ENCODE measurements at regions not wholly inside any gene's neighbourhood (a gene's known extent, or its start where the extent isn't known, plus 50 kb on each side); places are given as distances from the start of the nearest gene placed in this dataset.
"Not testable (repeated sequence)": the region's sequence is repeated elsewhere in the genome, so short reads cannot be mapped to it uniquely, and the experiment has no call there.

DNA sequence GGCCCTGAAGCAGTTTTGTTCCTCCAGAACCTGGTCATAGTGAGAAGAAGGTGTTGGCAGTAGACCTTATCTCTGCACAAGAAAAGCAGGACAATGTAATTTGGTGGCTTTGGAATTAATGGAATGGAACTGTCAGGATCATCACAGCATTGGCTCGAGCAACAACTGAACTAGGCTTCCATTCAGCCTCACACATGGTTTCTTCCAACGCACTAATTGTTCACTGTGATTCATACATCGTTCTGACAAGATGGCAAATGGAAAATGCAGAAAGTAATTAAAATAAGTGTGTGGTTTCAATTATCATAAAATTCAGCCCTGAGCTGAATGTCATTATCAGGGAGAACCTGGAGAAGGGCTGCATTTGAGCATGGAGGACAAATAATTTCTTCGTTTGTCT lies 80.6 kb downstream of the MFSD1 start:
- DNase-seq (ENCODE audit: low read depth), result no peak

DNA sequence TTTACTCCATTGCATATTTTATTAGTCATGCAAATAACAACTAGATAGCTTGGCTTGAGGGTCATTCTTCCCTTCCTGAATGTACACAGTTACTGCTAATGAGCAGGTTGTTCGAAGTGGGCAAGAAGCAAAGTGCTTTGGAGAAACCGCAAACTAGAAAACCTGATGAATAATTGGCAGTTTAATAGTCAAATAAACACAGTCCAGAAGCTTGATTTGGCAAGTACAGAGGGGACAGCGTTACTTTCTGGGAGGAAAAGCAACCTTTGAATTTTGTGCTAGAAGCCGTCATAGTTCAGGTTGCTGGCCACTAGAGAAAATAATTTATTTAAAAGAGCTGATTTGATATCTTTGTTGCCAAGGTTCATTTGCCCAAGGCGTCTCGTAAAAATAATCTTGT lies 94.9 kb downstream of the MFSD1 start:
- DNase-seq (ENCODE audit: low read depth), result no peak

DNA sequence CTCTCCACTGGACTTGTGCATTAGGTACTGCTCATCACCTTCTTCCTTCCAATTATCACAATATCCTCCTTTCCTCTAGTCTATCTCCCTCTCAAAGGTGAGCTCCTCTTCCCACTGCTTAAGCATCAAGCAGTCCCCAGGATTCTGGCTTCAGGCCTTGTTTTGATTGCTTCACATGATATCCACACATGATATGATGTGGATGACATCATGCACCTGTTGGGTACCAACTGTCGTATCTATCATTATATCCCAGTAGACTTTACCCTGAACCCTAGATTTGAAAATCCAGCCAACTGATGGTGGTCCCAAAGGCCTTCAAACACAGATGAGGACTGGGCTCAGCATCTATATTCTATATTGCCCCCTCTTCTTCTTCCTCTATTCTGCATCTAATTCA lies 104.9 kb downstream of the MFSD1 start:
- no peak for DNase-seq (ENCODE audit: low read depth)

DNA sequence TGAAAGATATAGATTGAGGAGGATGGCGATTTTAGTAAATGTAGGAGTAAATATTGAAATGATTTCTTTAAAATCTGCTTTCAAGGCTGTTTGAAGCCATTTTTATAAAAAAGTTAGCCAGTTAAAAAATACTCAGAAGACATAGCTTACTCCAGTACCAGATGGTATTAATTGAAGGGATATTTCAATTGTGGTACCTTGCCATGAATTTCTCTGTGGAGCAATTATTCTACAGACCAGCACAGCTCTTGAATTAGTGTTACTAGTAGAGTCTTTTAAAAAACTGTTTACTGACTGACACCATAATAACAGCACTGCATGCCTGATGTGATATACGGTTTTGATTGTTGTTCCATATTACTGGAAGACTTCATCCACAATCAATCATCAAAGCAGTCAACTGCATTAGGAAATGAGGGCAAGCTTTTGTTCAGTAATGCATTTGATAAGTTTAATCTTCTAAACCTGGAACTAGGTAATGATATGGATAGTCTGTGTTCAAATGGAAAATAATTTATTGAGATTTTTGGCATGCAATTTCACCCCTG lies 106.4 kb downstream of the MFSD1 start:
- no peak for DNase-seq (ENCODE audit: low read depth)

DNA sequence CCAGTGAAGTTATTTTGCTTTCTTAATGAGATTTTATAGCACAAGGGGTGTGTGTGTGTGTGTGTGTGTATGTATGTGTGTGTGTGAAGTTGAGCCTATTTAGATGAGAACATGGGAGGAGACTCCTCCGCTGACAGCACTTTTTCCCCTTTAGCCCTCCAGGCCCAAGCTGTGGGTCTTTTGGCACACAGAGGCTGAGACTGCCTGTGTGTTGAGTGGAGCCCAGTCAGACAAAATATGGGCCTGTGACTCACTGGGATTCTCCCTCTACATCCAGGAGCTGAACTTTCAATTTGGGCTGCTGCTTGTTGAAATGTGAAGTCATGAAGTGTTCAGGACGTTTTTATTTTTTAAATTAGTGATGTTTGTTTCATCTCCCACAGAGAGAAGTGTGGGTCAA lies 108.0 kb downstream of the MFSD1 start:
- DNase-seq (ENCODE audit: low read depth), result peak; percentile 20

DNA sequence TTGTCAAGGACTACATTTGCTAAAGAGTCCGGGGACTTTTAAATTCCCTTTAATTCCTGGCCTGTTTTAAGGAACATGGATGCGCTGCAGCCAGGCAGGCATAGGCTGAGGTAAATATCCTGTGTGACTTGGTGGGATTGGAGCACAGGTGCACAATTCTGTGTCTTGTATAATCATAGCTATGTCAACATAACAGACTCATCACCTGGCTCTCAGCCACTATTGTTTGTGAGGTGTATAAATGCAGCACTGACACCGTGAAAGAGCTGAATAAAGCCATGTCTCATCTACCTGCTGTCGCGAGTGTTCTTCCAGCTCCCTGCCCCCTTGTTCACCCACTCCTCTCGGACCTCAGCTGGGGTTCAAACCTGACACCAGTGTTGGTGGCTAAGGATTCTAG lies 109.7 kb downstream of the MFSD1 start:
- DNase-seq (ENCODE audit: low read depth), result peak; percentile 41

DNA sequence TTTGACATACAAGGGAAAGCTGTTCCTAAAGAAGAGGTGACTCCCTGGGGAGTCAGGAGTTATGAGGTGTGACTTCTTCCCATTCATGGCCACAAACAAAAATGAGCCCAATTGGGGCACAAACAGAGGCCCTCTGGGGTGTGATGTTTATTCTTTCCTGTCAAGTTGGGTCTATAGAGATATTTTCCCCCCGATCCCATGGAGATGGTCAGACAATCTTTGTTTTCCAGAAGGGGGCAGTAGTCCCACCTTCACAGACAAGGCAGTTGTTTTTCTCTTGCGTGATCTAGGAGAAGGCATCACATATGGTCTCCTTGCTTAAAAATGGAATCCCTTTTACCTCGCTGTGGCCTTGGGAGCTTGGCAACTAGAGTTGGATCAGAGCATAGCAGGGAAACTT lies 110.3 kb downstream of the MFSD1 start:
- DNase-seq (ENCODE audit: low read depth), result no peak

DNA sequence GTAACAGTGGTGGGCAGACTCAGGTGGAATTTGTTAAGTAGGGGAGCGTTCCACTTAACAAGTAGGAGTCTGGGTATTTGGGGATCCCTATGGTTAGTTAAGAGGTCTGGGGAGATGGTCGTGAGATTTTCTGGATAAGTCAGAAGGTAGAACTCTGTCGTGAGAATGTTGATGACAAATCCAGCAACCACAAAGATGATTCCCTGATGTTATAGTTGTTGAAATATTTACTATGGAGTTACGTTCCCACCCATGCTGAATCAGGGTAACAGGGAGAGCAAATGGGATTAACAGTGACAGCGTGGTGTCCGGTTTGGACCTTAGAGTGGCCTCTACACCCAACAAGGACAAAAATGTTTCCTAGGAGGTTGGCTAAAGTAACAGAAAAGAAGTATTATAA lies 110.8 kb downstream of the MFSD1 start:
- DNase-seq (ENCODE audit: low read depth), result peak; percentile 40

DNA sequence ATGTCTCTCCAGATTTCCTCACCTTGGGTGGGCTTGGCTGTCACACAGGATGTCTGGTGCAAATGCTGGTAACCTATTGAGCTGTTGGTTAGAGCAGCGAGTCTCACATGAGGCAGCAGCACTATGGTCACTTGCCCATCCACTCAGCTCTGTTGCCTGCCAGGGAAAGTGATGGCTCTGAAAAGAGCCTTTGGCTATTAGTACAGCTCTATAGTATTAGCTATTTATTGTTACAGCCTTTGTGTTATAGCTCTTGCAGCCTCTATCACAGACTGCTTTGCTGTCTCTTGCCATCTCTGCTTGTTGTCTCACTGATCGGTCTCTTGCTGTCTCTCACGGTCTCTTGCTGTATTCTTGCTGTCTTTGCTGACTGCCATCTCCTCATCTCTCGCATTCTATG lies 114.3 kb downstream of the MFSD1 start:
- DNase-seq (ENCODE audit: low read depth), result no peak

DNA sequence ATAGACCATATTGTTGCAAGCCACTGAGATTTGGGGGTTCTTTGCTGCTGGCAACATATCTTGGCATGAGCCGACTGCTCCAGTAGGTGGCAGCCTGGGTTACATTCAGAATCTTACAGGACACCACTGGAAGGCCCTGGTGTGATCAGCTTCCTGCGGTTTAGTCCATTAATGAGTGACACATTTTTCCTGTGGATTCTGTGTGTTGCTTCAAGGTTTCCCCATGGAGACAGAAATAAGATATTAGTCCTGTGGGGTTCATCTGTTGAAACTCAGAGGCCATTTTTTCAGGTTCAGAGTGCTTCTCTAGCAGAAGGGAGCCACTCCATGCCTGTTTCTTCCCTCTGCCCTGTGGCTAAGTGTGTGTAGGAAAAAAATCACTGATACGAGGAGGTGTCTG lies 116.2 kb downstream of the MFSD1 start:
- peak; percentile 97 for DNase-seq (ENCODE audit: low read depth)

DNA sequence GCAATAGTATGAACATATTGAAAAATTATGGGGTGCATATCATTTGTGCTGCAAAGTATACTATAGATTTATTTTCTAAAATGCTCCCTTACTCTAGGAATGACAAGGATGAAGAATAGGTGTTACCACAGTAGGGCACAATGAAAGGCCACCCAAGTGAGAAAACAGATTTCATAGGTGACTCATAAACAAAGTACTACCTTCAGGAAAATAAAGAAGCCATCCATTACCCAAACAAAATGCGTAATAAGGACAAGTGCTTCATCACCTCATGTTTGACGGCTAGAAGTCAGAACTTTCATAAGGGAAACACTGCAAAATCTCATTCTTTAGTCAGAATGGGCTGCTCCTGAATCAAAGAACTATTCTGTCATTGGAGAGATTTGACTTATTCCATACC lies 116.6 kb downstream of the MFSD1 start:
- no peak for DNase-seq (ENCODE audit: low read depth)

DNA sequence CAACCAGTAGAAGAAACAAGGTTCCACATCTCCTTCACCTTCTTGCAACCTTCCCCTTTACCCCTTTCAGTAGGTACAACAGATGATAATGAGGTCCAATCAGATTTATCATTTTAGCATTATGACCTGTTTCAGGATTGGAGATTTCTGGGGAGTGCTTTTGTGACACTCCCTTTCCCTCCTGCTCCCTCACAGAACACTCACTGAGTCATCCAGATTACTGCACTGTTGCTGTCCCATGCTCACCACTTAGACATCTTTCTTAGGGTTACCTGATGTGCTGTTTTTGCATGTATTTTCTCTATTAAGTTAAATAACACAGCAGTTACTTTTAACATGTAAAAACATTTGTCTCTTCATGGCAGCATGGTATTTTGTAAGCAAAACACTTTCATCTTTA lies 118.5 kb downstream of the MFSD1 start:
- peak; percentile 73 for DNase-seq (ENCODE audit: low read depth)

DNA sequence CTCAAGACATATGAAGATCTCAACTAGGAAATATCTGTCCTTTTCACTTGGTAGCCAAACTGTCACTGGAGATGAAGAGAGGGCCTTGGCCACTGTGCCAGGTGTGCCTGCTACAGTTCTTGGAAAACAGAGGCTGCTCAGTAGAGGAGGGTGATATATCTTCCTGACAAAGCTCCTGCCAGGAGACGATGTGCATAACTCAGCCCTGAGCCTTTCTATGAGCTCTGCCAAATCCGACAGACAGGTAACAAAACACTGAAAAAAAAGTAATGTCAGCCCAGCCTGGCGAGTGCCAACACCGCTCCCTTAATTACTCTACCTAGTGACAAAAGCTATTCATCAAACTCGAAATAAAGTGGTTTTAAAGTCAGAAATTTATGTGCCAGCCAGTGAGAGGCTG lies 123.2 kb downstream of the MFSD1 start:
- no peak for DNase-seq (ENCODE audit: low read depth)

DNA sequence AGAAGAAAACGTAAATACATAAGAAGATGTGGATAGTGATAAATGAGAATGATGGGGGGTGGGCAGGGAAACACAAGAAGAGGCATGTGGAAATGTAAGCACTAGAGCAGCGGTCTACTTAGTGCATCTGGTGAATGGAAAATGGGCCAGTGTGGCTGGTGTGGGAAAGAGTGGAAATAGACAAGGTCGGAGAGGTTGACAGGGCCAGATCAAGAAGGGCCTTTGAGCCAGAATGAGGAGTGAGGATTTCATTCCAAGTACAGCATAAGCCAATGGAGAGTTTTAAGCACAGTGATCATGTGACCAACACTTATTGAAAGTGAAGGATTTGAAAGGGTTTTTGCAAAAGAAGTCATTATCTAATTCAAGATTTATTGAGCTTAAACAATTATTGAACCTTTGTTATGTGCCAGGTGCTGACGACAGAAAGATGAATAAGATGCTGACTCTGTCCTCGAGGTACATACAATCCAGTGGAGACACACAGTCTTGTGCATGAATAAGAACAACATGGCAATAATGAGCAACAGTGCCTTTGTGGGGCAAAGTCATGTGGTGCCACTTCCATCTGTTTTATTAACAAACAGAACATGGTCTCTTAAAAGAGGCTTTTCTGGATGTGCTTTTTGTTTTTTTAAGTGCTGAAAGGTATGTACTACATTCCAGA lies 124.1 kb downstream of the MFSD1 start:
- no peak for DNase-seq (ENCODE audit: low read depth)

DNA sequence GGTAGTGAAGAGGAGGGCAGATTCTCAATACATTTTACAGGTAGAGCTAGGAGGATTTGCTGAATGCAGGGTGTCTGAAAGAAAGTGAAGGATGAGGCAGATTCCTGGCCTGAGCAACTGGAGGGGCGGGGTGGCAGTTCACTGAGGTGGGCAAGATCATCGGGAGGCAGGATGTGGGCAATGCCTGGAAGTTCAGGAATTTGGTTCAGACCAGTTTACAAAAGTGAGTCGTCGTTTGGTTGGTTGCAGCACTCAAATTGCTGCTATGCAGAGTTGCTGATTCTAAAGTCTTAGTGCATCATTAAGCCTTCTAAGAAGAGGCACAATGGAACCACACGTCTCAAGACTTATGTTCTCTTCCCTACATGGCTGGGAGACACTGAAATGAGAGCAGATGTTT lies 134.0 kb downstream of the MFSD1 start:
- peak; percentile 95 for DNase-seq (ENCODE audit: low read depth)

DNA sequence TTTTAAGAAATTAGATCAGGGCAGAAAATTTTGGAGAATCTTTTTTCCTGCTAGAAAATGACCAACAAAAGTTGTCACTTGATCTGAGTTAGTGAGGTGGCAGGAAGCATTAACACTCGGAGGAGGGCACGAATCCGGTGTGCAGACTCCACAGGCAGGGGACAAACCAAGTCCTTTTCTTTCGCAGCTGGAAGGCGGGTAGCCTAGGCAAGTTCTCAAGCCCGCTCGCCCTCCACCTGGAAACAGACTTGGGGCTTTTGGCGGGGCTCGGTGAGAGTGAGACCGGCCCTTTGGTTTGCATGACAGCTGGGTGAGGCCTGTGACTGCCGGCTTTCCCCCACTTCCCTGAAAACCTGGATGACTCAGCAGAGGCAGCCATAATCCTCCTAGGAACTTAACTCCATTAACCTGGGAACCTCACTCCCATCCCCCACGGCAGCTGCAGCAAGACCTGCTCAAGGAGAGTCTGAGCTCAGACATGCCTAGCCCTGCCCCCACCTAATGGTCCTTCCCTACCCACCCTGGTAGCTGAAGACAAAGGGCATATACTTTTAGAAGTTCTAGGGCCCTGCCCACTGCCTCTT lies 134.8 kb downstream of the MFSD1 start:
- DNase-seq (ENCODE audit: low read depth), result peak; percentile 56

DNA sequence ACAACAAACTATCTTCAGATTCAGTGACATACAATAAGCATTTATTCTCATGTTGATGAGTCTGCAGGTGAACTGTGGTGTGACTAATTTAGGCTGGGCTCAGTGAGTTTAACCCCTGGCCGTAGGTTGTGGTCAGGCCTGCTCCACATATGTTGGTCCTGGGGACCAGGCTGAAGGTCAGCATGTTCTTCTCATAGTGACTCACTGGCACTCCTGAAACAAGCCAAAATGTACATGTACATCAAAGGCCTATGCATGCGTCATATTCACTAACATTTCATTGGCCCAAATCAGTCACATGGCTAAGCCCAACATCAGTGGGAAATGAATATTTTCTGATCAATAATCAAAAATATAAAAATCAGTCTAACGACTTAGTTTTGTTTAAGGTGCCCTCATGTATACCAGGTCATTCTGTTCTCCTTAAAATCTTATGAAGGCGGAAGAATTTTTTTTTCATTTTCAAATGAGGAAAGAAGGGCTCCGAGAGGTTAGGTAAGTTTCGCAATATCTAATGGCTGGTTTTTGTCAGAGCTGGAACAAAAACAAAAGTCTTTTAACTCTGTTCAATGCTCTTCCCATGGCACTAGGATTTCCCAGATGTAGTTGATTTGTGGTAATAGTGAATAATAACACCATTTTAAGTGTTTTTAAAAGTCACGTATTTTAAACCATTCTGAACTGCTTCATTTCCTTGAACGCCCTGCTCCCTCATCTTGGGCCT lies 148.5 kb downstream of the MFSD1 start:
- peak; percentile 77 for DNase-seq (ENCODE audit: low read depth)

DNA sequence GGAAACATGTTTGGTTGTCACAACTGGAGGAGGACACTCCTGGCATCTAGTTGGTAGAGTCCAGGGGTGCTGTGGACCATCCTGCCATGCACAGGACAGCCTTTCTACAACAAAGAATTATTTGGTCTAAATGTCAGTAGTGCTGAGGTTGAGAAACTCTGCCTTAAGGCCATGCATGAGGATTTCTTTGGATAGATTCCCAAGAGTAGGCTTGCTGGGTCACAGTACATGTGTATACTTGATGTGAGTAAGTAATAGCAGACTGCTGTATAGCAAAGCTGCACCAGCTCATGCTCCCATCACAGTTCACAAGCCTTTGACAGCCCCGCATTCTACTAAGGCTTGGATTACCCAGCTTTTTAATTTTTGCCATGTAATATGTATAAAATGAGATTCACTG lies 151.3 kb downstream of the MFSD1 start:
- DNase-seq (ENCODE audit: low read depth), result no peak

DNA sequence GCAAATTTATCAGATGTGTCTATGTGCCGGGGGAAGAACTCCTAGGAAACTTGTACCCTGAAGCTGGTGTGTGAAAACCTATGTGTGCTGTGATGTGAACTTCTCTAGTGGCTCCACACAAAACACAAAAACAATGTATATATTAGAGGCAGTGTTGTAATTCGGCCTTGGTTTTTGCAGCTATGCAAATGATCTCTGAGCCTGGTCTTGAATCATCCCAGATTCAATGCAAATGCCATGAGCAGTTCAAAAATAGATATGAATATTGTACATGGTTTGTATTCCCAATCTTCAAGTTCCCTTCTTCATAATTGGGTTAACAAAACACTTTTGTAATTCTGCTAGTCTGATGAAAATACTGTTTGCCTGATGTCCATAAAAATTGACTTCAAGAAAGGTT lies 152.6 kb downstream of the MFSD1 start:
- no peak for DNase-seq (ENCODE audit: low read depth)

DNA sequence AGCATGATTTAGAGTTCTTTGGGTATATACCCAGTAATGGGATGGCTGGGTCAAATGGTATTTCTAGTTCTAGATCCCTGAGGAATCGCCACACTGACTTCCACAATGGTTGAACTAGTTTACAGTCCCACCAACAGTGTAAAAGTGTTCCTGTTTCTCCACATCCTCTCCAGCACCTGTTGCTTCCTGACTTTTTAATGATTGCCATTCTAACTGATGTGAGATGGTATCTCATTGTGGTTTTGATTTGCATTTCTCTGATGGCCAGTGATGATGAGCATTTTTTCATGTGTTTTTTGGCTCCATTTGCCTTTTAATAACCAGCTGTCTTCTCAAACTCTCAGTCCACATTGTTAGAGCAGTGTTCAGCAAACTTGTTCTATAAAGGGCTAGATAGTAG lies 155.9 kb downstream of the MFSD1 start:
- not testable (repeated sequence) for DNase-seq (ENCODE audit: low read depth)

DNA sequence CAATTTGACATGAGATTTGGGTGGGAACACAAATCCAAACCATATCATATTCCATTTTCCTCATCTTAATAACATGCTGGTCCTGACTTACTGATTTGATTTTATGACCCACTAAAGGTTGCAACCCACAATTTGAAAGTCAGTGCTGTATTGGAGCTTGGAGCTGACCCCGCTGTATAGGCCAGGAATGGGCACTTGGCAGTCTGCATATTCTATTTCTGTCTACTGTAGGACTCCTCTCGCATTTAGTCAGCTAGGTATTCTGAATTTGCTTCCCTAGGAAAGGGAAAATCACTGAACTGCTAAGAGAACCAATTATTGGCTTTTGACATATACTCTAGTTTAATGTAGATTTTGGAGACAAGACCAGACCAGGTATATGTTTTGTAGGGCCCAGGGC lies 157.0 kb downstream of the MFSD1 start:
- no peak for DNase-seq (ENCODE audit: low read depth)

DNA sequence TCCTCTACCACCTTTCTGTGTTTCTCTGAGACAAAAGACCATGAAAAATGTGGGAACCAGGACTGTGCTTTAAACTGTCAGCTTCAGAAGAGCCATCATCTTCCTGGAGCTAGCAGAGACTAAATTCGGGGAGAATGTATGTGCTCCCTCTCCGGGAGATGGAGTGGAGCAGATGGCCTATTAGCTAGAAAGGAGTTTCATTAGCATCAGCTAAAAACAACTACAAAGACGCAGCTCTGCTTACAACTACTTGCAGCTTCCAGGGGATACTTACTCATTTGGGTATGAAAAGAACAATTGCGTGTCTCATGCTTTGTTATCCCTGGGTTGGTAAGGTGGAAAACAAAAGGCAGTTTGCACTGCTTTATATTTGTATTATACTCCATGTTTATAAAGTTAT lies 159.6 kb downstream of the MFSD1 start:
- DNase-seq (ENCODE audit: low read depth), result no peak

DNA sequence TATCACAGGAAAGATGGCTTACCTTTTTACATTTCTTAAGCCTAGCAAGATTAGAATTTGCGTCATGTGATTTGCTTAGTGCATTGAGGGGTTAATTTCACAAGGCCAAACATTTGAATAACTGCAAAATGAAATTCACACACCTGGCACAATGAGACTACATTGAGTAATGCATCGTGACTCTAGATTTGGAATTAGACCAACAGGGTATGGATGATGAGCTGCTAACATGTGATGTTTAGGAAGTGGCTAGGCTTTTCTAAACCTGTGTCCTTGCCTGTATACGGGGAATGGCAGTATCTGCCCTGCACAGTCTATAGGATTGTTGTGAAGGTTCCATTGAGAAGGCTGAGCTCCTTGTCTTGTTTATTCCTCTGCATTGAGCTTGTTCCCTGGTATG lies 160.1 kb downstream of the MFSD1 start:
- DNase-seq (ENCODE audit: low read depth), result peak; percentile 39
